ENCODE measurements at regions not wholly inside any gene's neighbourhood (a gene's known extent, or its start where the extent isn't known, plus 50 kb on each side); places are given as distances from the start of the nearest gene placed in this dataset.

DNA sequence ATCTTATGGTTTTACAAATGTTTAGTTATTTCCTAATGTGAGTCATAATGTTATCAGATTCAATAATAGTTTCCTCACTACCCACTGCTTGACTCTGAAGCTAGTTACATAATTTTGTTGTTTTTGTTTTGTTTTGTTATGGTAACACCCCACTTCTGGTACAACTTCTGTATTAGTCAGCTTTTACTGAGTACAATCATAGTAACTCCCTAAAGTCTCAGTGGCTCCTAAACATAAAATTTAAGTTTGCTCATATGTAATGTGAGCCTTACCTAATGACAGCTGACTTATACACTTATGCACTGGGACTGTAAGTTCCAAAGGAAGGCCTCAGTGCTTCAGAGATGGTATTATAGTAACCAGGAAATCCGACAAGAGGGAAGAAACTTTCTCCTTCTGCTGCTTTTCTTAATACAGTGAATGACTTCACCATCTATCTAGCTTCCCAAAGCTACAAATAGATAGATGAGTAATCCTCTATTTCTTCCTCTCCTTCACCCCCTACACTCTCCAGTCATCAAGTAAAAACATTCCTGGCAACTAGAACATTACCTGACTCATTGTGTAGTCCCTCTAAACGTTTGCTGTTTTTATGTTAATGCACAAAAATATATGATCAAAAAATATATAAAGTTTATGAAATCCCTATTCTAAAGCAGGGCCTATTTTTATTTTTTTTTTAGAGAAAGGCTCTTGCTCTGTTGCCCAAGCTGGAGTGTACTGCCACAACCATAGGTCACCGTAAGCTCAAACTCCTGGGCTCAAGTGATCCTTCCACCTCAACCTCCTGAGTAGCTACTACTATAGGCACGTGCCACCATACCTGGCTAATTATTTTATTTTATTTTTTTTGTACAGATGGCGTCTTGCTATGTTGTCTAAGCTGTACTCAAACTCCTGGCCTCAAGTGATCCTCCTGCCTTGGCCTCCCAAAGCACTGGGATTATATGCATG lies 563.0 kb downstream of the SOX6 start:
- DNase-seq (ENCODE audit: low read depth in 4 of 4, low spot score in 3 of 4): no peak

DNA sequence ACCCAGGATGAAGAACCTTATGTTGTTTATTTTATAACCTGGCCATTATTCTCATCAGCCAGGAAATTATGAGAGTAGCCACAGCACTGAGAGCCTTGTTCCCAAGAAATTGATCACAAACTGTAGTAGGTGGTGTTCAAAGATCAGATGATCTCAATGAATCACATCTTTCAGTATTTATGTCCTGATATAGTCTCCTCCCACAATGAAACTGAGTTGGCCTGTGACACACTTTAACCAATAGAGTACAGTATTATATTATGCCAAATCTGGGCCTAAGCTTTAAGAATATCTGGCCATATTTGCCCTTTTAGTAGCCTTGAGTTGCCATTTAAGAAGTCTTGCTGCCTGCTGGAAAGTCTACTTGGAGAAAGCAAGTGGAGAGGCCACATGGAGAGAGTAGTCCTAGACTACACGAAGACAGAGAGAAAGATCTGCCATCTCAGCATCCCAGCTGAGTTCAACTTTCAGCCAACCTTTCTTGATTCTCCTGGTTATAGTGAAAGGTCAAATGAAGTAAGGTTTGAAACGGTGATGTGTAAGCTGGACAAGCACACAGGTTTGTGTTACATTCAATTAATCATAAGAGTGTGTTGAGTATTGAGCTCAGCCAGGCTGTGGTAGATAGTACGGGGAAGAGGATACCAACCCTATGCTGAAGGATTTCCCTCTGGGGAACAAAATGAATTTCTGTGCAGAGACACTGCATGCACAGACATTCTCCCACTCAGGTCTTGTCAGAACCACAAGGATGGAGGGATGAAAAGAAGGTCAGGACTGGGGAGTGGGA lies 561.8 kb downstream of the SOX6 start:
- no peak for DNase-seq (ENCODE audit: low read depth in 4 of 4, low spot score in 3 of 4)

- DNase-seq (ENCODE audit: low read depth in 4 of 4, low spot score in 3 of 4): no peak
Observed at GRCh38 chr11:15795378-15795777, 561.0 kb downstream of the SOX6 start.

DNA sequence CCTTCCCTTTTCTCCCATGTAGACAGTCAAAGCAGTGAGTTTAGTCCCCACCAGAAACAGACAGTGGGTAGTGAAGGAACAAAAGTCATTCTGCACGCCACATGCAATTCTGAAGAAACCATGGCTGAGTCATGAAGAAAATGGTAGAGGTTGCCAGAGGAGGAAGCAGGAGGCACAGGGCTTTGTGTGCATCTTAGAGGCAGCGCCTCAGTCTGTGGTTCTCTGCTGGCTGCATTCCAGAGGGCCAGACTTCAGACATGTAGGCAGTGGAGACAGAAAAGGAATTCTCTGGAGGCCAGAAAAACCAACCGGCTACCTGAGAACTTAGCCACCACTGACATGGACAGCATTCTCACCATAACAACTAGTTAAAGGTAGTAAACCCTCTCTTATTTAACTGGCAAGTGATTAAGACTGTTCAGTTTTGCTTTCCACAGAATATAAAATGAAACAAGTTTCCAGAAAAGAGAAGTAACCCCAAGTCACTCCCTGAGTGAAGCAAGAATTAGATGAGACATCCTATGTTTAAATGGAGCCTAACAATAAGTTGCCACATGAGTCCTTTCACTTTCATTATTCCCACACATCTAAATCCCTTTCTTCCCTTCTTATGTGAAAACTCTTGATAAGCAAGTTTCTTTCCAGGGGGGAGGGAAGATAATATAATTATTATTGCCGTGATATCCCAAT lies 556.1 kb downstream of the SOX6 start:
- DNase-seq (ENCODE audit: low read depth in 4 of 4, low spot score in 3 of 4): no peak

DNA sequence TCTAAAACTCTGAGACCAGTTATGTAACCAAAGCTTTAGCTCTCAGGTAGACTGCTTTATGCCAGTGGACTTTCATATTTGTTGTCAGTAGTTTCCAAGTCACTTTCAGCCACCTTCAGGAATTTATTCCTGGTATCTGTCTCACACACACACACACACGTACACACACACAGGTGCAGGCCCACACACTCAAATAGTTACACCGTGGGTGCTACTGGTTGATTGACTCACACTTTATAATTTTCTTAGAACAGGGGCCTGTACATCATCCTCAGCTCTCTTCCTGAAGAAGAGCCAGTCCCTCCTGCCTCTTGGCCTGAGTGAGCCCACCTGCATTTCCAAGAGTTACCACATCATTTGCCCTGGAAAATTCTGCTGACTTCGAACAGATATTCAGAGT lies 555.2 kb downstream of the SOX6 start:
- no peak for DNase-seq (ENCODE audit: low read depth in 4 of 4, low spot score in 3 of 4)

- no peak for DNase-seq (ENCODE audit: low read depth in 4 of 4, low spot score in 3 of 4)
Observed at GRCh38 chr11:15801616-15802015, 554.7 kb downstream of the SOX6 start.

DNA sequence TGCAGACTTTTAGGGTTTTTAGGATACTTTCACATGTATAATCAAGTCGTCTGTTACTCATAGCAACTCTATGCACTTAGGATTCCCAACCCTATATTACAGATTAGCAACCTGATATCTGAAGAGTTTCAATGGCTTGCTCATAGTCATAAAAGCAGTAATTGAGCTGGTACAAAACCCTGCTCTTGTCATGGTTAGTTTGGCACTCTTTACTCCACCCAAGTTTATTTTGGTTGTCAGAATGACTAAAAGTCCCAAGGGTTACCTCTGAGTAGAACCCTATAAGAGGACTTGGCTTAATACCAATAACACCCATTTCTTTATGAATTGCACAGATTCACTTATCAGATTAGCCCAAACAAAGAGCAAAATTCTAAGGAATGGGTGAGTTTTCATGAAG lies 550.6 kb downstream of the SOX6 start:
- DNase-seq (ENCODE audit: low read depth in 4 of 4, low spot score in 3 of 4): no peak

DNA sequence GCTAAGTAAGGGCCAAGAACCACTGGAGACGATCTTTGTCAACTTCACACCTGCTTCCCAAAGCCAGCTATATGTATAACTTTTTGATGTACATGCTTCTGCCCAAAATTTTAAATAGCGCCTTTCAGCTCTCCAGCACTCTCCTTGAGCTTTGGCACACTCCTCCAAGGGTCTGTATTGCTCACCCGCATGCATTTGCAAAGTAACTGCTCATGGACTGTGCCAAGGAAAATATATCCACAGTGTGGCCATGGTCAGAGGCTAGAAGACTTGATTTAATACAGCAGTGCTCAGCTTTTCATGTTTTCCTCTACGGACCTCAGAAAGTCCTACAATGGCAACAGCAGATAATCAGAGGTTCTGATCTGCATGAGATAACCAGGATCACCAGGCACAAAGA lies 550.1 kb downstream of the SOX6 start:
- no peak for DNase-seq (ENCODE audit: low read depth in 4 of 4, low spot score in 3 of 4)

DNA sequence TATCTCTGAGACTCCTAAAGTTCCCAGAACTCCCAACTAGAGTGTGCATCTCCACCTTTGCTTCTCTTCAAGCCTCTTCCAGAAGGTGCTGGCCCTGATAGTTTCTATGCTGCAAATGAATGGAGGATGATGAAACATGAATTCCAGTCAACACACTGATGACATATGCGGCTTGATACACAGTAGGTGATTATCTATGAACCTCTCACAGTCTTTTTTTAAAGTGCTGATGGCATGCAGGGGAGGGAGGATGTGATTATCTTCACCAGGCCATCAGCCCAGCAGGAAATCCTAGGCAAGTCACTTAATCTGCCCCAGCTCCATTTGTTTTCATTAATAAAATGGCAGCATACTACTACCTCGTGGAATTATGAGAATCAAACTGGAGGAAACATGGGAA lies 548.5 kb downstream of the SOX6 start:
- no peak for DNase-seq (ENCODE audit: low read depth in 4 of 4, low spot score in 3 of 4)

GRCh38 chr11:15810082-15810481 lies 546.3 kb downstream of the SOX6 start:
- no peak for DNase-seq (ENCODE audit: low read depth in 4 of 4, low spot score in 3 of 4)

DNA sequence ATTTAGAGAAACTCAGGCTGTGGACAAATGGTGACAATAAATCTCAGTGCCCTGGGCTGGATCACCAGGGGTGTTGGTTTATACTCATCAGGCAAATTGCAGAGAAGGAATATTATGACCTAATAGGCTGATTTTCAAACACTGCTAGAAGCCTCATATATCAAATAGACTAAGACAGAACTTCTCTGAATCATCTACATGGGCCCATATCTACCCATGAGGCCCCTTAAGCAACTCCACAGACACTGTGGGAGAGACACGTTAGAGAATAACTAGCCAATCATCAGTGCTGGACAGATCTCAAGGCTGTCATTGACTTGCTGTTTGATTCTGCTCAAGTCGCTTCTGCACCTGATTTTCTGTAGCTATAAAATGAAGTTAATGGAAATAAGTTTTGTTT lies 545.8 kb downstream of the SOX6 start:
- no peak for DNase-seq (ENCODE audit: low read depth in 4 of 4, low spot score in 3 of 4)

DNA sequence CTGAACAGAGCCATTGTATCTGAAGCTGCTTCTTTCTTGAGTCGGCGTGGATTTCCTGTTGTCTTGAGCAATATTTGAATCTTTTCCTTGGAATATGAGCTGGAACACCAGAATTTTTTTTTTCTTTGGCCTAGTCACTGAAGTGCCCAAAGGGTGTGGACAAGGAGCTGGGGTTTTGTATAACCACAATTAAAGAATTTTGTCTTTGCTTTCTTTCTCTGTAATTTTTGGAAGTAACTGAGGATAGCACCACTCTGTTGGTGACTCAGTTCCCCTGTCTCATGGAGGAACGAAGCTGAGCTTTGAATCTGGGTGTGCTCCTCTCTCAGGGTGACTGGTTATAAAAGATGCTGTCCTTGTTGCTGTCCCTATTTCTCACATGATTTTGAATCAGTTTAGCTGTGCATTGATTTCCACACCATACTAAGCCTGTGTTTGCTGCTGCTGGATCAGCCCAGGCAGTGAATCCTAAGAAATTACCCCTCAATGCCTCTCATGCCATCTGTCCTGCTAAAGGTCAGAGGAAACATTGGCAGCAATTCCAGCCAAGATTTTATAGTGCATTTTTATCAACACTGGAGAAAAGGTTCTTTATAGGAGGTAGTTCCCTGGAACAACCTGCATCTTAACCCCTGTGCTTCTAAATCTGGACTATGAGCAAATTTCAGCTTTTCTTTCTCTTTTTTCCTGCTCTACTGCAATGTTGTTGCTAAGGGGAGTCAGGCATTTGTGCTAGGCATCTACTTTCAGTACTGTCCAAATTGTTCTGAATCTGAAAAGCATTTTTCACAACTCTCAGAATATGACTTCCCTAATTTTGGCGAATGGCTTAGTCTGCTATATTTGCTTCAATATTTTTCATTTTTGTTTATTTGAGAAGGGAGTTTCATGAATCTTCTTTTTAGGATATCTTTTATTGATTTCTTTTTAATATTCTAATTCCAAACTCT lies 540.8 kb downstream of the SOX6 start:
- no peak for DNase-seq (ENCODE audit: low read depth in 4 of 4, low spot score in 3 of 4)

GRCh38 chr11:15816260-15816871 lies 540.0 kb downstream of the SOX6 start:
- DNase-seq (ENCODE audit: low read depth in 4 of 4, low spot score in 3 of 4): no peak

- no peak for DNase-seq (ENCODE audit: low read depth in 4 of 4, low spot score in 3 of 4)
Observed at GRCh38 chr11:15817001-15817400, 539.3 kb downstream of the SOX6 start.

DNA sequence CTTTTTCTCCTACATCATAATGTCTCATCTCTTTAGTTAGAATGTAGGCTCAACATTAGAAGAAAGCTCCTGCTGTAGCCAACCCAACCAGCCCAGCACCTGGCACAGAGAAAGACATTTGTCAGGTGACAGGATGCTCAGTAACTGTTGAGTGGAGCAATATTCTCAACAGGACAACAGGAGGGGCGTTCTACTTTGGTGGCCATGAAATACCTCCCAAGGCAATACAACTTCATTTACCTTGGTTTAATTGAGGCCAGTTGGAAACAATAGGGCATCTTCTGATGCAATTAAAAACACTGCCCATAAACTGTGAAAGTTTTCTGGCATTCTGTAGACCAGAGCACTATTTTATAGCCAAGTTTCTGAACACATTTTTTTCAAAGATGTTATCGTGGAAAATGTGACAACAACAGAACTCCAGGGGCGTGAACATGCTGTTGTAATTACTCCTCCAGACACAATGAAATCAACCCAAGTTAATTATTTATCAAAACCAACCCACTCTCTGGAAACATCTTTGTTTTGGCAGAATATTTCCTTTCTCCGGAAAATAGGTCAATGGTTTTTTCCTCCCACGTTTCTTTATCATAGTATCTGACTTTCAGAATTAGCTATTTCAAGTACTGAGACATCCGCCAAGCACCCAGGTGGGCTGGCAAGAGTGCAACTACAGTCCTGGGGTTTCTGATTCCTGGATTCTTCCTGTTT lies 538.1 kb downstream of the SOX6 start:
- no peak for DNase-seq (ENCODE audit: low read depth in 4 of 4, low spot score in 3 of 4)

DNA sequence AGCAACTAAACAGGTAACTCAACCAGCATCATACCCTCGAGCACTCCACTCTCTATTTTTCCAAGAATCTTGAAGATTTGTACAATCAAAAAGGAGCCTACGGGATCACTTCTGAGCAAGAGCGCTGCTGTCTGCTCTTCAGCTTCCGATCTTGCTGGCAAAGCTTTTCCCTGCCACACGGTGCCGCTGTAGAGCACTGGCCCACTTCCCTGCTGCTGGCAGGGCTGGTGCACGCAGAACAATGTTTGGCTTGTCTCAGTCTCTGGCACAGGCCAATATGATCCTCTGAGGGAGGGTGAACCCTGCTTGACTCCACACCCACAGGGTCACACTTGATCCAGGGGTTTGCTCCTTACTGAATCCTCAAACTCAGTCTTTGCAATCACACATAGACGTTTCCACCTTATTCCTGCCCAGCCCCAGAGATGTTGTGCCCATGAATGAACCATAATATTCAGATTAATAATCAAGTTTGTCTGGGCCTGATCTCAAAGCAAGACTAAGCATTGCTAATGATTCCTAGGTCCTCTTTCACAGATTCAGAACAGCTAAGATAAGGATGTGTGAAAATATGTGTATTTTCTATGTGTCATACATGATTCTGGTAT lies 536.6 kb downstream of the SOX6 start:
- no peak for DNase-seq (ENCODE audit: low read depth in 4 of 4, low spot score in 3 of 4)

GRCh38 chr11:15821451-15821850 lies 534.9 kb downstream of the SOX6 start:
- DNase-seq (ENCODE audit: low read depth in 4 of 4, low spot score in 3 of 4): no peak

- DNase-seq (ENCODE audit: low read depth in 4 of 4, low spot score in 3 of 4): no peak
Observed at GRCh38 chr11:15824060-15824459, 532.3 kb downstream of the SOX6 start.

Measured in left renal pelvis (tissue), 4 donors.